Adrenal gland (tissue), 9 donors: ENCODE measurements at regions not wholly inside any gene's neighbourhood (a gene's known extent, or its start where the extent isn't known, plus 50 kb on each side); places are given as distances from the start of the nearest gene placed in this dataset.

ENCODE experiments used
- DNase-seq, 7 donors: peaks; one replicate each; pipeline ENCODE4 v3.0.0-alpha.2; 2019 to 2020
- H3K27ac ChIP-seq, 5 donors: fragments of 200-600 bp; sonication (generic) in 4 of 5; 1 replicate in 3 of 5; 2 replicates in 2 of 5; pipeline versions ENCODE4 v1.5.1 to v1.8.0; 2016 to 2020; ENCODE audit warnings: mild to moderate bottlenecking in 1 of 5
- H3K27me3 ChIP-seq: fragments of 200-600 bp; 2 replicates; pipeline ENCODE4 v1.8.0; 2021
- H3K36me3 ChIP-seq, 2 donors: fragments of 200-600 bp; replicated peaks in 1 of 2; 1 replicate in 1 of 2; 2 replicates in 1 of 2; pipeline versions ENCODE4 v1.5.1 to v1.8.0; 2018 to 2022
- H3K4me1 ChIP-seq, 2 donors: fragments of 200-600 bp; replicated peaks in 1 of 2; 1 replicate in 1 of 2; 2 replicates in 1 of 2; pipeline versions ENCODE4 v1.5.1 to v1.8.0; 2018 to 2021
- H3K4me3 ChIP-seq, 4 donors: fragments of 200-600 bp; sonication (generic) in 3 of 4; one replicate each; pipeline ENCODE4 v1.5.1; 2016 to 2018
- H3K9me3 ChIP-seq, 3 donors: fragments of 200-600 bp; sonication (generic) in 1 of 3; replicated peaks in 1 of 3; 1 replicate in 2 of 3; 2 replicates in 1 of 3; pipeline versions ENCODE4 v1.5.1 to v1.8.0; 2016 to 2021
- POLR2A ChIP-seq, 2 donors: fragments of 450-650 bp; IDR thresholded peaks; one replicate each; pipeline ENCODE4 v1.6.1; 2017; ENCODE audit warnings: antibody characterized with exemption in 2 of 2, mild to moderate bottlenecking in 2 of 2, moderate library complexity in 1 of 2
- WGBS, 4 donors: extraction: QIAGEN DNeasy Blood & Tissue Kit in 2 of 4; methylation state at CpG; one replicate each; pipeline versions ENCODE4 v1.1.5 to v1.1.7; 2013 to 2017; 5-methylcytosine and 5-hydroxymethylcytosine counted together
- intact Hi-C, 2 donors: fragments of 100-400 bp; cut with DNase I; formaldehyde crosslinking; loops; one replicate each; pipeline versions ENCODE4 v1.14.1 to v1.15.0; 2022 to 2023
- TF ChIP-seq, protein P1 (sequence below), 6 experiments: fragments of 450-650 bp in 4 of 6; fragments of 200-600 bp in 2 of 6; sonication (generic) in 1 of 6; IDR thresholded peaks; 1 replicate in 5 of 6; 2 replicates in 1 of 6; pipeline versions ENCODE4 v1.5.1 to v1.8.0; 2016 to 2021; ENCODE audit warnings: antibody characterized with exemption in 6 of 6, mild to moderate bottlenecking in 2 of 6, moderate library complexity in 1 of 6
- donor health status: healthy with polysubstance abuse.
- donor health status: Bipolar disorder and iron deficiency.
- donor health status: DM: yes; HTN: yes; CAD: no.
- donor health status: DM: no; HTN: no; CAD: no.
- donor health status: DM: no; HTN: no; CAD: no.

GRCh38 chr10:62650411-62650810 lies 154.1 kb upstream of the ADO start:
- intact Hi-C loops = no loop called here
- no peak overlapping the region for H3K4me3 ChIP-seq
- no peak overlapping the region for H3K27ac ChIP-seq
- no peak for DNase-seq
- WGBS, 4 donors = 89 to 97% (median 91%) methylated on average over 2 of the region's 2 CpGs
- no peaks in the 10 kb centered on the region for H3K9me3 ChIP-seq
- no peaks in the 10 kb centered on the region for H3K27me3 ChIP-seq
- TF ChIP-seq, protein P1, sequence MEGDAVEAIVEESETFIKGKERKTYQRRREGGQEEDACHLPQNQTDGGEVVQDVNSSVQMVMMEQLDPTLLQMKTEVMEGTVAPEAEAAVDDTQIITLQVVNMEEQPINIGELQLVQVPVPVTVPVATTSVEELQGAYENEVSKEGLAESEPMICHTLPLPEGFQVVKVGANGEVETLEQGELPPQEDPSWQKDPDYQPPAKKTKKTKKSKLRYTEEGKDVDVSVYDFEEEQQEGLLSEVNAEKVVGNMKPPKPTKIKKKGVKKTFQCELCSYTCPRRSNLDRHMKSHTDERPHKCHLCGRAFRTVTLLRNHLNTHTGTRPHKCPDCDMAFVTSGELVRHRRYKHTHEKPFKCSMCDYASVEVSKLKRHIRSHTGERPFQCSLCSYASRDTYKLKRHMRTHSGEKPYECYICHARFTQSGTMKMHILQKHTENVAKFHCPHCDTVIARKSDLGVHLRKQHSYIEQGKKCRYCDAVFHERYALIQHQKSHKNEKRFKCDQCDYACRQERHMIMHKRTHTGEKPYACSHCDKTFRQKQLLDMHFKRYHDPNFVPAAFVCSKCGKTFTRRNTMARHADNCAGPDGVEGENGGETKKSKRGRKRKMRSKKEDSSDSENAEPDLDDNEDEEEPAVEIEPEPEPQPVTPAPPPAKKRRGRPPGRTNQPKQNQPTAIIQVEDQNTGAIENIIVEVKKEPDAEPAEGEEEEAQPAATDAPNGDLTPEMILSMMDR (IDR thresholded peaks at IDR 0.05) = no peak
- no peak for TF ChIP-seq POLR2A (IDR thresholded peaks at IDR 0.05)
- H3K4me1 ChIP-seq = no peaks in the 10 kb centered on the region
- no peaks in the 10 kb centered on the region for H3K36me3 ChIP-seq

- WGBS, 4 donors = 47 to 52% (median 51%) methylated on average over 2 of the region's 2 CpGs
- Histone ChIP-seq H3K4me3 (no peak overlapping the region), H3K36me3 (no peaks in the 10 kb centered on the region), H3K27ac (no peak overlapping the region), H3K9me3 (no peaks in the 10 kb centered on the region), H3K27me3 (no peaks in the 10 kb centered on the region), H3K4me1 (no peaks in the 10 kb centered on the region)
- intact Hi-C loops = no loop called here
- DNase-seq = no peak
- no peak for TF ChIP-seq POLR2A (IDR thresholded peaks at IDR 0.05)
- TF ChIP-seq, protein P1 (IDR thresholded peaks at IDR 0.05) = no peak
These were observed 153.2 kb upstream of the ADO start for GRCh38 chr10:62651341-62651740.

- no peak for TF ChIP-seq POLR2A (IDR thresholded peaks at IDR 0.05)
- TF ChIP-seq, protein P1 (IDR thresholded peaks at IDR 0.05) = no peak
- Histone ChIP-seq H3K27ac (no peak overlapping the region), H3K4me1 (no peaks in the 10 kb centered on the region), H3K27me3 (no peaks in the 10 kb centered on the region), H3K9me3 (no peaks in the 10 kb centered on the region), H3K4me3 (no peak overlapping the region), H3K36me3 (no peaks in the 10 kb centered on the region)
- 58 to 87% (median 70%) methylated on average over 2 of the region's 2 CpGs for WGBS, 4 donors
- intact Hi-C loops = no loop called here
- DNase-seq = no peak
These were observed 152.4 kb upstream of the ADO start for GRCh38 chr10:62652114-62652513.

- DNase-seq = no peak
These were observed 152.0 kb upstream of the ADO start for GRCh38 chr10:62652564-62652963.

More at GRCh38 chr10:62652564-62652963, 152.0 kb upstream of the ADO start:
- intact Hi-C loops = no loop called here
- H3K4me3 ChIP-seq = no peak overlapping the region
- no peak overlapping the region for H3K27ac ChIP-seq
- no peak for TF ChIP-seq POLR2A (IDR thresholded peaks at IDR 0.05)
- TF ChIP-seq, protein P1 (IDR thresholded peaks at IDR 0.05) = no peak
- no peaks in the 10 kb centered on the region for H3K36me3 ChIP-seq
- no peaks in the 10 kb centered on the region for H3K4me1 ChIP-seq
- H3K9me3 ChIP-seq = no peaks in the 10 kb centered on the region
- H3K27me3 ChIP-seq = no peaks in the 10 kb centered on the region
